Hepatocyte (in vitro differentiated cells): ENCODE measurements at regions not wholly inside any gene's neighbourhood (a gene's known extent, or its start where the extent isn't known, plus 50 kb on each side); places are given as distances from the start of the nearest gene placed in this dataset.

ENCODE experiments used
- CTCF ChIP-seq: fragments of 200-600 bp; sonication (generic); IDR thresholded peaks from 2 replicates; pipeline ENCODE4 v1.5.1; 2016; ENCODE audit warnings: antibody characterized with exemption, mild to moderate bottlenecking; ENCODE audit not compliant: poor library complexity
- EZH2 ChIP-seq: fragments of 200-600 bp; sonication (generic); IDR thresholded peaks from 2 replicates; pipeline ENCODE4 v1.6.1; 2016; ENCODE audit warnings: antibody characterized with exemption, mild to moderate bottlenecking, borderline replicate concordance
- EZH2phosphoT487 ChIP-seq: fragments of 200-600 bp; sonication (generic); IDR thresholded peaks from one replicate; pipeline ENCODE4 v1.6.1; 2018; ENCODE audit warnings: antibody characterized with exemption, mild to moderate bottlenecking, low read depth, moderate library complexity; ENCODE audit not compliant: unreplicated experiment, severe bottlenecking

- TF ChIP-seq EZH2 (no peak), CTCF (no peak), EZH2phosphoT487 (no peak)
These were observed 814.5 kb upstream of the PIK3C3 start for GRCh38 chr18:41140506-41140905.
